B cell (primary cell): ENCODE measurements at regions not wholly inside any gene's neighbourhood (a gene's known extent, or its start where the extent isn't known, plus 50 kb on each side); places are given as distances from the start of the nearest gene placed in this dataset.

Experiments used
- ATAC-seq: fragments of 200-7000 bp; cut with Tn5 transposase; one replicate; pipeline ENCODE4 v1.10.0; 2021; ENCODE audit warnings: low read depth, mild to moderate bottlenecking, moderate number of reproducible peaks, moderate library complexity
- CTCF ChIA-PET: fragments of 350-600 bp; sonication (Branson Sonifier 250); formaldehyde crosslinking; loops from one replicate; lab custom pipeline; 2021; ENCODE audit warnings: antibody characterized with exemption, inconsistent platforms; lab: Charles Lee
- POLR2A ChIA-PET: fragments of 350-600 bp; sonication (Branson Sonifier 250); formaldehyde crosslinking; loops from one replicate; lab custom pipeline; 2021; ENCODE audit warnings: antibody characterized with exemption; lab: Charles Lee
- DNase-seq: peaks from one replicate; pipeline ENCODE4 v3.0.0; 2013
- H2AFZ ChIP-seq: 2 replicates; pipeline ENCODE4 v1.6.1; 2012; ENCODE audit warnings: mild to moderate bottlenecking, low read depth, low read length; ENCODE audit not compliant: insufficient read depth, poor library complexity, severe bottlenecking
- H3K27ac ChIP-seq, 2 donors: 1 replicate in 1 of 2; 2 replicates in 1 of 2; pipeline ENCODE4 v1.5.1; 2012 to 2013; ENCODE audit warnings: low read length in 2 of 2, mild to moderate bottlenecking in 2 of 2, moderate library complexity in 1 of 2
- H3K27me3 ChIP-seq, 4 experiments: fragments of 200-600 bp in 1 of 4; sonication (generic) in 1 of 4; replicated peaks in 1 of 4; 1 replicate in 2 of 4; 2 replicates in 2 of 4; pipeline versions ENCODE4 v1.6.1 to v1.7.0; 2013 to 2016; ENCODE audit warnings: low read length in 3 of 4, mild to moderate bottlenecking in 2 of 4, mixed read lengths in 1 of 4, moderate library complexity in 1 of 4; ENCODE audit not compliant: insufficient read depth in 4 of 4, control insufficient read depth in 3 of 4; ENCODE audit errors: control extremely low read depth in 1 of 4
- H3K36me3 ChIP-seq, 2 experiments: replicated peaks in 1 of 2; 1 replicate in 1 of 2; 2 replicates in 1 of 2; pipeline versions ENCODE4 v1.6.1 to v1.7.1; 2013; ENCODE audit warnings: low read length in 1 of 2; ENCODE audit not compliant: insufficient read depth in 2 of 2, control insufficient read depth in 1 of 2; ENCODE audit errors: control extremely low read depth in 1 of 2, extremely low read depth in 1 of 2
- H3K4me1 ChIP-seq, 2 donors: fragments of 200-600 bp in 1 of 2; sonication (generic) in 1 of 2; 1 replicate in 1 of 2; 2 replicates in 1 of 2; pipeline versions ENCODE4 v1.5.1 to v1.6.1; 2013 to 2017; ENCODE audit warnings: low read length in 2 of 2; ENCODE audit not compliant: control insufficient read depth in 2 of 2, insufficient read depth in 2 of 2
- H3K4me2 ChIP-seq: replicated peaks from 2 replicates; pipeline ENCODE3; 2012; ENCODE audit warnings: mild to moderate bottlenecking, low read depth, low read length; ENCODE audit not compliant: poor library complexity, severe bottlenecking
- H3K4me3 ChIP-seq, 5 experiments: fragments of 200-600 bp in 1 of 5; sonication (generic) in 1 of 5; 1 replicate in 3 of 5; 2 replicates in 2 of 5; pipeline versions ENCODE4 v1.5.1 to v1.7.0; 2011 to 2016; ENCODE audit warnings: low read length in 4 of 5, mild to moderate bottlenecking in 4 of 5, low read depth in 2 of 5, control low read depth in 1 of 5, moderate library complexity in 1 of 5; ENCODE audit not compliant: insufficient read depth in 1 of 5; ENCODE audit errors: control extremely low read depth in 1 of 5, extremely low read depth in 1 of 5
- H3K79me2 ChIP-seq: fragments of 200-600 bp; sonication (generic); one replicate; pipeline ENCODE4 v1.6.0; 2016; ENCODE audit warnings: low read length; ENCODE audit not compliant: control insufficient read depth, insufficient read depth
- H3K9ac ChIP-seq: fragments of 200-600 bp; sonication (generic); 2 replicates; pipeline ENCODE4 v1.6.1; 2017; ENCODE audit warnings: mild to moderate bottlenecking, low read length, moderate library complexity
- H3K9me3 ChIP-seq, 3 donors: one replicate each; pipeline versions ENCODE4 v1.6.1 to v1.7.1; 2013; ENCODE audit warnings: low read length in 2 of 3; ENCODE audit not compliant: control insufficient read depth in 2 of 3, insufficient read depth in 1 of 3; ENCODE audit errors: control extremely low read depth in 1 of 3
- H4K20me1 ChIP-seq: 2 replicates; pipeline ENCODE4 v1.6.0; 2012; ENCODE audit warnings: mild to moderate bottlenecking, low read length; ENCODE audit not compliant: insufficient read depth, control insufficient read depth, poor library complexity, severe bottlenecking
- H3K27ac Mint-ChIP-seq: one replicate; pipeline ENCODE4 v1.8.0; 2021; ENCODE audit warnings: mixed read lengths
- H3K27me3 Mint-ChIP-seq: one replicate; pipeline ENCODE4 v1.8.0; 2021; ENCODE audit warnings: mixed read lengths
- H3K4me1 Mint-ChIP-seq: one replicate; pipeline ENCODE4 v1.8.0; 2021; ENCODE audit warnings: mixed read lengths
- H3K4me3 Mint-ChIP-seq: one replicate; pipeline ENCODE4 v1.8.0; 2021; ENCODE audit warnings: mixed read lengths
- H3K9me3 Mint-ChIP-seq: one replicate; pipeline ENCODE4 v1.8.0; 2022; ENCODE audit warnings: mixed read lengths; ENCODE audit not compliant: insufficient read depth
- CTCF ChIP-seq: fragments of 200-600 bp; IDR thresholded peaks from one replicate; pipeline ENCODE4 v1.8.0; 2022; ENCODE audit warnings: antibody characterized with exemption, mild to moderate bottlenecking
- EZH2 ChIP-seq: IDR thresholded peaks from 2 replicates; pipeline ENCODE4 v1.6.1; 2012; ENCODE audit warnings: borderline replicate concordance, low read depth, mild to moderate bottlenecking, moderate library complexity, low read length; ENCODE audit not compliant: insufficient read depth, poor library complexity, severe bottlenecking
- WGBS: methylation state at CpG from one replicate; pipeline ENCODE4 v1.1.5; 2013; ENCODE audit warnings: missing lambda C conversion rate; ENCODE audit not compliant: insufficient coverage; 5-methylcytosine and 5-hydroxymethylcytosine counted together
- intact Hi-C: fragments of 100-400 bp; cut with micrococcal nuclease; formaldehyde crosslinking; loops from one replicate; pipeline ENCODE4 v1.10.0; 2022

GRCh38 chr7:52781250-52781649, 254.2 kb upstream of the POM121L12 start:
- ChIA-PET POLR2A (no interaction called here), CTCF (no interaction called here)
- Mint-ChIP-seq H3K4me1 (no peaks in the 10 kb centered on the region), H3K27ac (no peak overlapping the region), H3K9me3 (peaks cover 6% of the 10 kb centered on the region), H3K4me3 (no peak overlapping the region), H3K27me3 (no peaks in the 10 kb centered on the region)
- no peak for TF ChIP-seq CTCF
- TF ChIP-seq EZH2: no peak
- peaks cover 0 to 2% (median 2%) of the 10 kb centered on the region in 3 donors for H3K9me3 ChIP-seq
- no peaks in the 10 kb centered on the region for H3K4me1 ChIP-seq
- no peak overlapping the region for H3K4me2 ChIP-seq
- DNase-seq (no peak), ATAC-seq (no peak)
- H3K79me2 ChIP-seq: no peaks in the 10 kb centered on the region
- no peaks in the 10 kb centered on the region for H3K36me3 ChIP-seq
- intact Hi-C loops: no loop called here
- H3K4me3 ChIP-seq: no peak overlapping the region
- H4K20me1 ChIP-seq: no peaks in the 10 kb centered on the region
- no peaks in the 10 kb centered on the region for H3K27me3 ChIP-seq
- H3K27ac ChIP-seq: no peak overlapping the region
- 91% methylated on average over 3 of the region's 4 CpGs for WGBS
- no peak overlapping the region for H3K9ac ChIP-seq
- no peak overlapping the region for H2AFZ ChIP-seq

GRCh38 chr7:52779004-52779403, 256.4 kb upstream of the POM121L12 start:
- Mint-ChIP-seq H3K4me3 (no peak overlapping the region), H3K27me3 (no peaks in the 10 kb centered on the region), H3K9me3 (no peaks in the 10 kb centered on the region), H3K4me1 (no peaks in the 10 kb centered on the region), H3K27ac (no peak overlapping the region)
- ATAC-seq: no peak
- Histone ChIP-seq H2AFZ (no peak overlapping the region), H3K9ac (no peak overlapping the region), H3K27ac (no peak overlapping the region), H3K27me3 (no peaks in the 10 kb centered on the region), H3K4me3 (no peak overlapping the region), H3K9me3 (peaks cover 0 to 2% (median 2%) of the 10 kb centered on the region in 3 donors), H3K79me2 (no peaks in the 10 kb centered on the region), H3K36me3 (no peaks in the 10 kb centered on the region), H3K4me2 (no peak overlapping the region), H3K4me1 (no peaks in the 10 kb centered on the region), H4K20me1 (no peaks in the 10 kb centered on the region)
- intact Hi-C loops: no loop called here
- no peak for DNase-seq
- ChIA-PET CTCF (no interaction called here), POLR2A (no interaction called here)
- TF ChIP-seq CTCF: no peak
- TF ChIP-seq EZH2: no peak
